HG02884 (cell line): ENCODE measurements at regions not wholly inside any gene's neighbourhood (a gene's known extent, or its start where the extent isn't known, plus 50 kb on each side); places are given as distances from the start of the nearest gene placed in this dataset.

ENCODE experiments used
- ATAC-seq: cut with Tn5 transposase; IDR thresholded peaks from one replicate; pipeline ENCODE4 v1.9.1; 2021; ENCODE audit warnings: mild to moderate bottlenecking, moderate library complexity; ENCODE audit not compliant: unreplicated experiment

GRCh38 chr5:112648264-112648663, 89.4 kb upstream of the APC start:
- no peak for ATAC-seq

GRCh38 chr5:112649882-112650281, 87.8 kb upstream of the APC start:
- no peak for ATAC-seq

GRCh38 chr5:112653638-112654205, 84.0 kb upstream of the APC start:
- ATAC-seq: no peak

- ATAC-seq: no peak
These were observed 82.2 kb upstream of the APC start for GRCh38 chr5:112655513-112655912.

GRCh38 chr5:112656451-112656850, 81.2 kb upstream of the APC start:
- no peak for ATAC-seq

GRCh38 chr5:112657804-112658203, 79.9 kb upstream of the APC start:
- no peak for ATAC-seq

- no peak for ATAC-seq
These were observed 77.3 kb upstream of the APC start for GRCh38 chr5:112660359-112660758.

GRCh38 chr5:112663146-112663545, 74.5 kb upstream of the APC start:
- ATAC-seq: no peak

- no peak for ATAC-seq
These were observed 69.7 kb upstream of the APC start for GRCh38 chr5:112668016-112668415.

- no peak for ATAC-seq
These were observed 68.8 kb upstream of the APC start for GRCh38 chr5:112668911-112669310.

GRCh38 chr5:112669328-112669963, 68.2 kb upstream of the APC start:
- no peak for ATAC-seq

- ATAC-seq: no peak
These were observed 66.0 kb upstream of the APC start for GRCh38 chr5:112671687-112672086.

GRCh38 chr5:112681481-112681908, 56.2 kb upstream of the APC start:
- peak; percentile 69 for ATAC-seq

GRCh38 chr5:112682621-112683061, 55.0 kb upstream of the APC start:
- no peak for ATAC-seq

- no peak for ATAC-seq
These were observed 53.6 kb upstream of the APC start for GRCh38 chr5:112684121-112684520.

- no peak for ATAC-seq
These were observed 52.9 kb upstream of the APC start for GRCh38 chr5:112684737-112685136.

GRCh38 chr5:112685386-112685785, 52.3 kb upstream of the APC start:
- no peak for ATAC-seq

- ATAC-seq: no peak
These were observed 51.8 kb upstream of the APC start for GRCh38 chr5:112685931-112686330.

- ATAC-seq: no peak
These were observed 51.0 kb upstream of the APC start for GRCh38 chr5:112686675-112687074.

GRCh38 chr5:112687306-112687705, 50.4 kb upstream of the APC start:
- no peak for ATAC-seq
